HG02884 (cell line): ENCODE measurements at regions not wholly inside any gene's neighbourhood (a gene's known extent, or its start where the extent isn't known, plus 50 kb on each side); places are given as distances from the start of the nearest gene placed in this dataset.

Source experiments
- ATAC-seq: cut with Tn5 transposase; IDR thresholded peaks from one replicate; pipeline ENCODE4 v1.9.1; 2021; ENCODE audit warnings: mild to moderate bottlenecking, moderate library complexity; ENCODE audit not compliant: unreplicated experiment

- ATAC-seq: no peak
Measured at GRCh38 chr7:25358926-25359325, 130.6 kb upstream of the NPVF start.

- no peak for ATAC-seq
Measured at GRCh38 chr7:25359471-25360059, 131.3 kb upstream of the NPVF start.

GRCh38 chr7:25360451-25360850, 132.2 kb upstream of the NPVF start:
- no peak for ATAC-seq

GRCh38 chr7:25361387-25361786, 133.1 kb upstream of the NPVF start:
- ATAC-seq: no peak

GRCh38 chr7:25361863-25362262, 133.6 kb upstream of the NPVF start:
- ATAC-seq: no peak

GRCh38 chr7:25368599-25369201, 140.4 kb upstream of the NPVF start:
- ATAC-seq: no peak

- ATAC-seq: no peak
Measured at GRCh38 chr7:25369786-25370185, 141.5 kb upstream of the NPVF start.

- no peak for ATAC-seq
Measured at GRCh38 chr7:25371972-25372371, 143.7 kb upstream of the NPVF start.

GRCh38 chr7:25375805-25376600, 147.7 kb upstream of the NPVF start:
- no peak for ATAC-seq

- no peak for ATAC-seq
Measured at GRCh38 chr7:25379351-25380300, 151.3 kb upstream of the NPVF start.

- ATAC-seq: no peak
Measured at GRCh38 chr7:25381818-25382589, 153.7 kb upstream of the NPVF start.

- ATAC-seq: no peak
Measured at GRCh38 chr7:25382869-25383268, 154.6 kb upstream of the NPVF start.

GRCh38 chr7:25383402-25383801, 155.1 kb upstream of the NPVF start:
- no peak for ATAC-seq

- no peak for ATAC-seq
Measured at GRCh38 chr7:25384788-25385505, 156.7 kb upstream of the NPVF start.

- ATAC-seq: no peak
Measured at GRCh38 chr7:25385506-25386136, 157.3 kb upstream of the NPVF start.

GRCh38 chr7:25386311-25386744, 158.0 kb upstream of the NPVF start:
- no peak for ATAC-seq

GRCh38 chr7:25388681-25389080, 160.4 kb upstream of the NPVF start:
- no peak for ATAC-seq

- no peak for ATAC-seq
Measured at GRCh38 chr7:25389489-25390106, 161.3 kb upstream of the NPVF start.
